Liver (tissue), 3 donors: ENCODE measurements at regions not wholly inside any gene's neighbourhood (a gene's known extent, or its start where the extent isn't known, plus 50 kb on each side); places are given as distances from the start of the nearest gene placed in this dataset.

Source experiments
- ATF3 ChIP-seq: IDR thresholded peaks from 2 replicates; pipeline ENCODE4 v1.6.1; 2016; ENCODE audit warnings: antibody characterized with exemption
- EGR1 ChIP-seq, 2 donors: IDR thresholded peaks; 2 replicates each; pipeline ENCODE4 v1.6.1; 2016 to 2018; ENCODE audit warnings: antibody characterized with exemption in 2 of 2, low read depth in 2 of 2
- FOXA1 ChIP-seq: IDR thresholded peaks from 2 replicates; pipeline ENCODE4 v1.6.1; 2016; ENCODE audit warnings: antibody characterized with exemption
- GABPA ChIP-seq, 2 donors: IDR thresholded peaks in 1 of 2; conservative IDR thresholded peaks in 1 of 2; 2 replicates each; pipeline ENCODE4 v1.6.1; 2016; ENCODE audit warnings: antibody characterized with exemption in 2 of 2, mild to moderate bottlenecking in 1 of 2, moderate library complexity in 1 of 2
- JUND ChIP-seq, 2 donors: IDR thresholded peaks; 2 replicates each; pipeline ENCODE4 v1.6.1; 2016; ENCODE audit warnings: antibody characterized with exemption in 2 of 2
- MAX ChIP-seq: IDR thresholded peaks from 2 replicates; pipeline ENCODE4 v1.6.1; 2016; ENCODE audit warnings: antibody characterized with exemption
- RAD21 ChIP-seq, 2 donors: IDR thresholded peaks; 2 replicates each; pipeline ENCODE4 v1.6.1; 2016; ENCODE audit warnings: antibody characterized with exemption in 2 of 2, mild to moderate bottlenecking in 2 of 2
- SP1 ChIP-seq: IDR thresholded peaks from 2 replicates; pipeline ENCODE4 v1.6.1; 2018; ENCODE audit warnings: antibody characterized with exemption, mild to moderate bottlenecking
- ZBTB33 ChIP-seq: IDR thresholded peaks from 2 replicates; pipeline ENCODE4 v1.6.1; 2016; ENCODE audit warnings: antibody characterized with exemption
- TF ChIP-seq, protein P1 (sequence below): fragments of 150-350 bp; IDR thresholded peaks from 2 replicates; pipeline ENCODE4 v1.5.1; 2017; ENCODE audit warnings: improper control_type of control experiment, low read depth, low read length; ENCODE audit not compliant: missing input control
- TF ChIP-seq, protein P2 (sequence below): IDR thresholded peaks from 2 replicates; pipeline ENCODE4 v1.6.1; 2016; ENCODE audit warnings: antibody characterized with exemption, mild to moderate bottlenecking
- donor health status: healthy.
- donor health status: healthy.

DNA sequence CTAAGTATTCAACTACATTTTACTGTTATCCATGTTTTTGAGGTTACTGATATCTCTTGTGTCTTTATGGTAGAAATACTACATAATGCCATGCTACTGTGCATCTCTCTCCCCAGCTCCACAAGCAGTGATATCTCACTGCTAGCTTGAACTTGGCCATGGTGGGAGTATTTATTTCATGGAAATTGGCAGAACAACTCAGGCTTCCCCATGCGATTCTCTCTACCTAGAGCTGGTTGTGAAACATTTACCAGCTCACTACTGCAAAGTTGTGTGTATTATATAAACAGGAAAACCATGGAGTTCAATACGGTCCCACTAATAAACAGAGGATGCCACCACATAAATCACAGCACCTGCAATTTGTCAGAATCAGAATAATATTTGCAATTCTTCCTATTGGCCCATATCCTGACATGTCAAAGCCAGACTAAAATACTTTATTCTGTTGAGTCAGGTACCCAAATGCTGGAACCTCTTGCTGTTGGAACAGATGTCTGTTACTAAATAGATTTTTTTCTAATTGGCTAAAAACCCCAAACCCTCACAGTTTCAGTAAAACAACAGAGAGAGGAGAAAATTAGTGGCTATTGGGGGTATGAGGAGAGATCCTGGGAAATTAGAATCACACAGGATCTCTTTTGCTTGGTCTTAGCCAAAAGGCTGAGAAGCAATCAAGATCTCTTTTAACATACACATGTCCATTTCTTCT, 91.4 kb upstream of the SLC10A2 start:
- TF ChIP-seq, protein P1, sequence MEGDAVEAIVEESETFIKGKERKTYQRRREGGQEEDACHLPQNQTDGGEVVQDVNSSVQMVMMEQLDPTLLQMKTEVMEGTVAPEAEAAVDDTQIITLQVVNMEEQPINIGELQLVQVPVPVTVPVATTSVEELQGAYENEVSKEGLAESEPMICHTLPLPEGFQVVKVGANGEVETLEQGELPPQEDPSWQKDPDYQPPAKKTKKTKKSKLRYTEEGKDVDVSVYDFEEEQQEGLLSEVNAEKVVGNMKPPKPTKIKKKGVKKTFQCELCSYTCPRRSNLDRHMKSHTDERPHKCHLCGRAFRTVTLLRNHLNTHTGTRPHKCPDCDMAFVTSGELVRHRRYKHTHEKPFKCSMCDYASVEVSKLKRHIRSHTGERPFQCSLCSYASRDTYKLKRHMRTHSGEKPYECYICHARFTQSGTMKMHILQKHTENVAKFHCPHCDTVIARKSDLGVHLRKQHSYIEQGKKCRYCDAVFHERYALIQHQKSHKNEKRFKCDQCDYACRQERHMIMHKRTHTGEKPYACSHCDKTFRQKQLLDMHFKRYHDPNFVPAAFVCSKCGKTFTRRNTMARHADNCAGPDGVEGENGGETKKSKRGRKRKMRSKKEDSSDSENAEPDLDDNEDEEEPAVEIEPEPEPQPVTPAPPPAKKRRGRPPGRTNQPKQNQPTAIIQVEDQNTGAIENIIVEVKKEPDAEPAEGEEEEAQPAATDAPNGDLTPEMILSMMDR: no peak
- TF ChIP-seq JUND (IDR thresholded peaks at IDR 0.05): no peak
- TF ChIP-seq, protein P2, sequence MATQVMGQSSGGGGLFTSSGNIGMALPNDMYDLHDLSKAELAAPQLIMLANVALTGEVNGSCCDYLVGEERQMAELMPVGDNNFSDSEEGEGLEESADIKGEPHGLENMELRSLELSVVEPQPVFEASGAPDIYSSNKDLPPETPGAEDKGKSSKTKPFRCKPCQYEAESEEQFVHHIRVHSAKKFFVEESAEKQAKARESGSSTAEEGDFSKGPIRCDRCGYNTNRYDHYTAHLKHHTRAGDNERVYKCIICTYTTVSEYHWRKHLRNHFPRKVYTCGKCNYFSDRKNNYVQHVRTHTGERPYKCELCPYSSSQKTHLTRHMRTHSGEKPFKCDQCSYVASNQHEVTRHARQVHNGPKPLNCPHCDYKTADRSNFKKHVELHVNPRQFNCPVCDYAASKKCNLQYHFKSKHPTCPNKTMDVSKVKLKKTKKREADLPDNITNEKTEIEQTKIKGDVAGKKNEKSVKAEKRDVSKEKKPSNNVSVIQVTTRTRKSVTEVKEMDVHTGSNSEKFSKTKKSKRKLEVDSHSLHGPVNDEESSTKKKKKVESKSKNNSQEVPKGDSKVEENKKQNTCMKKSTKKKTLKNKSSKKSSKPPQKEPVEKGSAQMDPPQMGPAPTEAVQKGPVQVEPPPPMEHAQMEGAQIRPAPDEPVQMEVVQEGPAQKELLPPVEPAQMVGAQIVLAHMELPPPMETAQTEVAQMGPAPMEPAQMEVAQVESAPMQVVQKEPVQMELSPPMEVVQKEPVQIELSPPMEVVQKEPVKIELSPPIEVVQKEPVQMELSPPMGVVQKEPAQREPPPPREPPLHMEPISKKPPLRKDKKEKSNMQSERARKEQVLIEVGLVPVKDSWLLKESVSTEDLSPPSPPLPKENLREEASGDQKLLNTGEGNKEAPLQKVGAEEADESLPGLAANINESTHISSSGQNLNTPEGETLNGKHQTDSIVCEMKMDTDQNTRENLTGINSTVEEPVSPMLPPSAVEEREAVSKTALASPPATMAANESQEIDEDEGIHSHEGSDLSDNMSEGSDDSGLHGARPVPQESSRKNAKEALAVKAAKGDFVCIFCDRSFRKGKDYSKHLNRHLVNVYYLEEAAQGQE: no peak
- no peak for TF ChIP-seq MAX
- TF ChIP-seq RAD21 (IDR thresholded peaks at IDR 0.05): no peak
- TF ChIP-seq GABPA (IDR thresholded peaks at IDR 0.05 in 1 of 2, conservative IDR thresholded peaks at IDR 0.05 in 1 of 2): no peak
- no peak for TF ChIP-seq FOXA1
- no peak for TF ChIP-seq EGR1 (IDR thresholded peaks at IDR 0.05; ENCODE audit: low read depth in 2 of 2)
- no peak for TF ChIP-seq SP1
- no peak for TF ChIP-seq ATF3
- TF ChIP-seq ZBTB33: no peak
